NT2/D1 (cell line): ENCODE measurements at regions not wholly inside any gene's neighbourhood (a gene's known extent, or its start where the extent isn't known, plus 50 kb on each side); places are given as distances from the start of the nearest gene placed in this dataset.

ENCODE experiments used
- SUZ12 ChIP-seq: IDR thresholded peaks from 2 replicates; pipeline ENCODE4 v1.6.1; 2011; ENCODE audit not compliant: insufficient read length, insufficient read depth; ENCODE audit errors: extremely low read depth
- YY1 ChIP-seq: IDR thresholded peaks from 2 replicates; pipeline ENCODE4 v1.6.1; 2011; ENCODE audit not compliant: insufficient read length, insufficient read depth

DNA sequence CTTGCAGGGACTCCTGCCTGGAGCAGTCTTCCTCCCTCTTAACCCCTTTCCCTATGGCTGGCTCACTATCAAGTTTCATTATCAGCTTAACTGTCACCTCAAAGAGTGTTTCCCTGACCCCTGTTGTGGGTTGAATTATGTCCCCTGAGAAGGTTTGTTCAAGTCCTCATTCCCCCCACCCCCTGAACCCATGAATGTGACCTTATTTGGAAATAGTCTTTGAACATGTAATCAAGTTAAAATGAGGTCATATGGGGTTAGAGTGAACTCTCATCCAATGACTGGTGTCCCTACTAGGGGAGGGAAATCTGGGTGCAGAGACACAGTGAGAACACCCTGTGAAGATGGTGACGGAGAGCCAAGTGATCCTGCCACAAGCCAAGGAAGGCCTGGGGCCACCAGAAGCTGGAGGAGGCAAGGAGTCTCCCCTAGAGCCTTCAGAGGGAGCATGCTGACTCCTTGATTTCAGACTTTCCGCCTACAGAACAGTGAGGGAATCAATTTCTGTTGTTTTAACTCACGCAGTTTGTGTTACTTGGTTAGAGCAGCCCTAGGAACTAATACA is 165.2 kb upstream of the TOP1 start:
- TF ChIP-seq YY1: no peak
- no peak for TF ChIP-seq SUZ12
